ENCODE measurements at regions not wholly inside any gene's neighbourhood (a gene's known extent, or its start where the extent isn't known, plus 50 kb on each side); places are given as distances from the start of the nearest gene placed in this dataset.

- TF ChIP-seq, protein P1, sequence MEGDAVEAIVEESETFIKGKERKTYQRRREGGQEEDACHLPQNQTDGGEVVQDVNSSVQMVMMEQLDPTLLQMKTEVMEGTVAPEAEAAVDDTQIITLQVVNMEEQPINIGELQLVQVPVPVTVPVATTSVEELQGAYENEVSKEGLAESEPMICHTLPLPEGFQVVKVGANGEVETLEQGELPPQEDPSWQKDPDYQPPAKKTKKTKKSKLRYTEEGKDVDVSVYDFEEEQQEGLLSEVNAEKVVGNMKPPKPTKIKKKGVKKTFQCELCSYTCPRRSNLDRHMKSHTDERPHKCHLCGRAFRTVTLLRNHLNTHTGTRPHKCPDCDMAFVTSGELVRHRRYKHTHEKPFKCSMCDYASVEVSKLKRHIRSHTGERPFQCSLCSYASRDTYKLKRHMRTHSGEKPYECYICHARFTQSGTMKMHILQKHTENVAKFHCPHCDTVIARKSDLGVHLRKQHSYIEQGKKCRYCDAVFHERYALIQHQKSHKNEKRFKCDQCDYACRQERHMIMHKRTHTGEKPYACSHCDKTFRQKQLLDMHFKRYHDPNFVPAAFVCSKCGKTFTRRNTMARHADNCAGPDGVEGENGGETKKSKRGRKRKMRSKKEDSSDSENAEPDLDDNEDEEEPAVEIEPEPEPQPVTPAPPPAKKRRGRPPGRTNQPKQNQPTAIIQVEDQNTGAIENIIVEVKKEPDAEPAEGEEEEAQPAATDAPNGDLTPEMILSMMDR (IDR thresholded peaks at IDR 0.05; ENCODE audit: low read length), result no peak
- TF ChIP-seq EZH2 (optimal IDR thresholded peaks at IDR 0.05; ENCODE audit: low read depth, low read length), result no peak
- no peak for TF ChIP-seq EZH2phosphoT487 (IDR thresholded peaks at IDR 0.05; ENCODE audit: low read length)
These were observed 202.3 kb upstream of the STAC start for GRCh38 chr3:36178018-36178417.
